ENCODE measurements at regions not wholly inside any gene's neighbourhood (a gene's known extent, or its start where the extent isn't known, plus 50 kb on each side); places are given as distances from the start of the nearest gene placed in this dataset.
"Not testable (repeated sequence)": the region's sequence is repeated elsewhere in the genome, so short reads cannot be mapped to it uniquely, and the experiment has no call there.

DNA sequence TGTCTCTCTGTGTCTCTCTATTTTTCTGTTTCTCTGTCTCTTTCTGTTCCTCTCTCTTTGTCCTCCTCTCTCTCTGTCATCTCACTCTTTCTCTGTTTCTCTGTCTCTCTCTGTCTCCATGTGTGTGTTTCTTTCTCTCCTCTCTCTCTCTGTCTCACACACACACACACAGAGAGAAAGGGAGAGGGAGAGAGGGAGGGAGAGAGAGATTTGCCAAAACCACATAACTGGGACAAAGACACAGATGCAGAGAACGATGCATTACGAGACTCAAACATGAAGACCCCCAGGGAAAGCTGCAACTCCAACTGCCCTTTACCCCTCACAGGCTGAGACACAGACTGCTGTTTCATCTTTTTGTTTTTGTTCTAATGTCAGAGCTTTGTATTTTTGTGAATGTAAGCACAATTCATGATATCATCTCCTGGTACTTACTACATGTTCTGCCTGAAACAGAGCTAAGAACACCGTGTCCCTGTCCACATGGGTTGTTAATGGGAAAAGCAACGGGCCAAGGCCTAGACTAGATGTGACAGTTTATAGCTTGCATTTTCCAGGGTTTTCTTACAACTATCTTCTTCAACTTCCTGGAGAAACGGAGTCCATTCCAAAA lies 177.1 kb upstream of the ARID1B start:
- DNase-seq = no peak

GRCh38 chr6:156599366-156599765 lies 177.8 kb upstream of the ARID1B start:
- peak; percentile 84 for DNase-seq

- DNase-seq = no peak
Measured at GRCh38 chr6:156598855-156599180, 178.4 kb upstream of the ARID1B start.

DNA sequence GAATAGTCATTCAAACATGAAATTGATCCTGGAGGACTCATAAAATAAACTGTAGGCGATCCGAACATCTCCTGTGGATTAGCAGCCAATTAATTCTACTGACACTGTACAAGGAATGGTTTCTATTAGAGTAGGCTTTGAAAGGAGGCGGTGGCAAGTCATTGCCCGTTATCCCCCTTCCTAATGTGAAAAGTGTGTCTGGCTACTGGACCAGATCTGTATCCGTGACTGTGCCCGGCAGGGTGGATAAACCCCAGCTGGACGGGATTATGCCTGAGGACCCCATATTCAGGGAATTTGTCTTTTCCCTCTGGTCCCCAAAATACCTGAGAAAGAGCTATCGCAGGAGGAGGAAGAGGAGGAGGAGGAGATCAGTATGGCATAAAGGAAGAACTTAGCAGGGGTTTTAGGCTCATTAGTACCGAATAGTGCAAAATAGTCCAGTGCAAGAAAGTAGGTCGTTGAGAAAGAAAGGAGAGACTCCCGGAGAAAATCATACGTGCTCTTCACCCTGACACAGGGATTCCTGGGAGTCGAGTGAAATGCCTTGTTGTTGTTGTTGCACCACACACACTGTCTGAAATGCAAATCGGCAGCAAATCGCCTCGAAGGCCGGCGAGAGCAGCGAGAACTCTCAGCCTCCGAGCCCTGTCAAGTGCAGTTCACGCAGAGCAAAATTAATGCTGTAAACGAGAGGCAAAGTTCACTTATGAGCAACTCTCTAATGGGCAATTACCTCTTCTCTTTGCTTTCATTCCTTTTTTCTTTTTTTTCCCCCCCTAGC lies 178.9 kb upstream of the ARID1B start:
- peak; percentile 46 for DNase-seq

DNA sequence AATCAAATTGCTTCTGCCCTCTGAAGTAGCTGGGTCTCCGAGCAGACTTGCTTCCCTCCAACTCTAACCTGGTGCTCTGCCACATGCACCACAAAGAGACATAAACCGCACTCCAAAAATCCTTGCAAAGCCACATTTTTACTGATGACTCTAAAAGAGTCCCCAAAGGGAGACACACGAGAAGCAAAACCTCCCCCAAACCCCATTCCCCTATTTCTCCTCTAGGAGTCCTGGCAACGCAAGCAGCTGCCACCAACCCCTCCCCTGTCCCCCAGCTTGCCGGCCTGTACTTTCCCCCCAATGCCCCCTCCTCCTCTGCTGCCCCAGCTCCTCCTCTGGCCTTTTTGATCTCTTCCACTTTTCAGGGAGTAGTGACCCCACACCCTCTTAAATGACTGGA lies 180.1 kb upstream of the ARID1B start:
- DNase-seq = no peak

- DNase-seq = no peak
Measured at GRCh38 chr6:156595476-156595875, 181.7 kb upstream of the ARID1B start.

DNA sequence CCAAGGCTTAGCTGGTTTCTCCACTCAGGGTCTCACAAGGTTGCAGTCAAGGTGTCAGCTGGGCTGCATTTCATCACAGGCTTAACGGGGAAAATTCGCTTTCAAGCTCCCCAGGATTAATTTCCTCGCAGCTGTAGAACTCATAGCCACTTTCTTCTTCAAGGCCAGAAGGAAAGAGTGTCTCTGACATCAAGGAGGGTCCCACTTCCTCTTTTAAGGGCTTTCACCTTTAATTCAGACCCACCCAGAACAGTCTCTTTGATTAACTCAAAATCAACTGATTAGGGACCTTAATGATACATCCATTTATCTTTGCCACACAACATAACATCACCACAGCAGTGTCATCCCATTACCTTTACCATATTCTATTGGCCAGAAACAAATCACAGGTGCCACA lies 183.3 kb upstream of the ARID1B start:
- no peak for DNase-seq

GRCh38 chr6:156593127-156593526 lies 184.1 kb upstream of the ARID1B start:
- no peak for DNase-seq

- no peak for DNase-seq
Measured at GRCh38 chr6:156590482-156590881, 186.7 kb upstream of the ARID1B start.

DNA sequence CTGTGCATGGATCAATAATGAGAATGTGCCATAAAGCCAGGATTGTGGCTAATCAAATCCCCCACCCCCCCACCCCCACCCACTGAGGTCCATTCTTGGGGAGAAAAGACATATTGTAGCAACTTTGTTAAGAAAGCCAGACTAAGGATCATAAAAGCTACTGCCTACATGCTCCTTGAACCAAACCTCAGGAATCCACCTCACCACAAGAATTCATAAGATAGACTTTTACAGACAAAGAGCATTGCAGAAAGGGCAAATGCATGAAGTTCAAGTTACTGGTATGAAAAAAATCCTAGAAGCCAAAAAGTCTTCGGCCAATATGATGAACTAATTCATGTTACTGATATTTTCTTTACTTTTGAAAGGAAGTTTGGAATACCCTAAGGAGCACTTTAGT lies 187.9 kb upstream of the ARID1B start:
- DNase-seq = no peak

DNA sequence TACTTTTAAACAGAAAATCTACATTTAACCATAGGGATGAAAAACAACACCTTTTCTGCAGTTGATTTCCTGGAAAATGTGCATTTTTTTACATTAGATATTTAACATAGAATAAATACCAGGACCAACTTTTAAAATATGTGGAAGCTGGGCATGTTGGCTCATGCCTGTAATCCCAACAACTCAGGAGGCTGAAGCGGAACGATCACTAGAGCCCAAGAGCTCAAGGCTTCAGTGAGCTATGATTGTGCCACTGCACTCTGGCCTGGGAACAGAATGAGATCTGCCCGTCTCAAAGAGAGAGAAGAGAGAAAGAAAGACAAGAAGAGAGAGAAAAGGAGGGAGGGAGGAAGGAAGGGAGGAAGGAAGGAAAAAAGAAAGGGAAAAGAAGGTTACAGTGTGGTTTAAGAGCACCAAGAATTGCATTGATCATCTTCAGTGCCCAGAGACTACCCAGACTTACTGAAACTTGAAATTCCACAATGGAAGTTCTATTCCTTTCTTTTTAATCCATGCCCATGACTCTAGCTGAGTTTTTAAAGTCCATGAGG lies 189.4 kb upstream of the ARID1B start:
- peak; percentile 11 for DNase-seq

DNA sequence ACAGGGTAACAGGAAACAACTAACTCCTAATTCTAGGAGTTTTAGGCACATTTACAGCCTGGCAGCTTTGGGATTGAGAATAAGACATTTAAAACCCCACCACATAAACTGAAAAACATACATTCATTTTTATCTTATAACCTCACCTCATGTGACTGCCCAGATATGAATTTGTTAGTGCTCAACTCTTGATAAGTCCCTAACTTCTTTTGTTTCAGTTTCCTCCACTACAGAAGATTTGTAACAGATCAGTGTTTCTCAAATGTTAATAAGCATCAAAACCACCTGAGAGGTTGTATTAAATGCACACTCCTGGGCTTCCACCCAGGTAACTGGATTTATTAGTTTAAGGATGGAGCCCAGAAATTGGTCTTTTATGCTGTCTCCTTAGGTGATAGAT lies 190.1 kb upstream of the ARID1B start:
- no peak for DNase-seq

DNA sequence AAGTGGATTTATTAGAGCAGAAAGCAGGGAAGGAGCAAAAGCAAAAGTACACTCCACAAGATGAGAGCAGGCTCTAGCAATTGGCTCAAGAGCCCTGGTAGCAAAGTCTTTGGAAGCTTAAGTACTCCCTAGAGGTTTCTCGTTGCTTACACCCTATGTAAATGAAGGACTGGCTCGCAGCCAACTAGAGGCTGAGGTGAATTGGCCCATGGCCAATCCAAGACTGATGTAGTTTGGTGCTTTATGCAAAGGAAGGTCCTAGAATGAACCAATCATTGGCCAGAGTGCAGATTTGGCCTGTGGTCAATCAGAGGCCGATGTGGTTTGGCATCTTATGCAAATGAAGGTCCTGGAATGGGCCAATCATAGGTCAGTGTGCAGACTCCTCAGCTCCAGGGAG lies 191.3 kb upstream of the ARID1B start:
- DNase-seq = peak; percentile 90

- not testable (repeated sequence) for DNase-seq
Measured at GRCh38 chr6:156584121-156584520, 193.1 kb upstream of the ARID1B start.

- no peak for DNase-seq
Measured at GRCh38 chr6:156583083-156583482, 194.1 kb upstream of the ARID1B start.

GRCh38 chr6:156582509-156582992 lies 194.6 kb upstream of the ARID1B start:
- DNase-seq = peak; percentile 94

GRCh38 chr6:156579564-156579963 lies 197.6 kb upstream of the ARID1B start:
- DNase-seq = no peak

DNA sequence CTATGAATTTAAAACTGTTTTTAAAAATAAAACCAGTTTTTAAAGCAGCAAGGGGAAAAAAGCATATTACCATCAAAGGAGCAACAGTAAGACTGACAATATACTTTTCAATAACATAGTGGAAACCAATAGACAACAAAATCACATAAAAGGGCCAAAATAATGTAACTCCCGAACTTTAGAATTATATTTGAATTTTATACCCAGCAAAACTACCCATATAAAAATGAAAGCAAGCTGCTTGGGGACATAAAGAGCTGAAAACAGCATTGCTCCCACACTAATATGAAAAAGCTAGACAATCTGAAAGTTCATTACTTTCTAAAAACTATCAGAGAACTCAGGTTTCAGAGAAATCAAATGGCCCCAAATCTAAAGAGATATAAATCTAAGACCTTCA lies 199.4 kb upstream of the ARID1B start:
- DNase-seq = no peak

GRCh38 chr6:156575361-156575760 lies 201.8 kb upstream of the ARID1B start:
- DNase-seq = no peak

GRCh38 chr6:156564807-156565149 lies 212.4 kb upstream of the ARID1B start:
- no peak for DNase-seq

DNA sequence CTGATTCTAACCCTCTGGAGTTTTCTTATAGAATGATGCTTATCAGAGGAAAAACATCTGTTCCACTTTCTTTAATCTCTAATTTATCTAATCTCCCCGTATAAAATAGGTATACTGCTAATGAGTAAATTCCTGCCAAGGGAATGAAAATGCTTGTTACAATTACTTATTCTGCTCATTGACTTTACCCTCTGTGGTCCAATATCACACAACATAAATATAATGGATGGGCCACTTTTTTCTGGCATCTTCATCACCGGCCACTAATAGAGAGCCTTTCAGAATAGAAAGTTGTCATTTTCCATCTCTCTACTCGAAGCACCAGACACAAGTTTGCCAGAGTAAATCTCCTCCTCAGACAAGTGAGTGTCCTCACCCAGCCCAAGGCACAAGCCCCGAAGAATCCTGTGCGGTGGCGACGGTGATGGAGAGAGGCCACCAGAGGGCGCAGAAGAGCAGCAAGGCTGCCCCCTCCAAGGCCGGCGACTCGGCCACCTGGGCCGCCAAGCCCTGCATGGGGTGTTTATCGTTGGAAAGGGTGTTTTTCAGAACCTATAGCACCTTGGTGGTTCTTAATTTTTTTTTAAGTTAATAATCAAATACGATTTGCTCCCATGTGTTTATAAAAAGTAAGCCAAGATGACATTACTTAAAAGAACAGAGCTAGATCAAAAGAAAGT lies 212.9 kb upstream of the ARID1B start:
- peak; percentile 66 for DNase-seq

GRCh38 chr6:156563714-156564113 lies 213.5 kb upstream of the ARID1B start:
- peak; percentile 98 for DNase-seq

- DNase-seq = no peak
Measured at GRCh38 chr6:156562636-156563035, 214.5 kb upstream of the ARID1B start.

DNA sequence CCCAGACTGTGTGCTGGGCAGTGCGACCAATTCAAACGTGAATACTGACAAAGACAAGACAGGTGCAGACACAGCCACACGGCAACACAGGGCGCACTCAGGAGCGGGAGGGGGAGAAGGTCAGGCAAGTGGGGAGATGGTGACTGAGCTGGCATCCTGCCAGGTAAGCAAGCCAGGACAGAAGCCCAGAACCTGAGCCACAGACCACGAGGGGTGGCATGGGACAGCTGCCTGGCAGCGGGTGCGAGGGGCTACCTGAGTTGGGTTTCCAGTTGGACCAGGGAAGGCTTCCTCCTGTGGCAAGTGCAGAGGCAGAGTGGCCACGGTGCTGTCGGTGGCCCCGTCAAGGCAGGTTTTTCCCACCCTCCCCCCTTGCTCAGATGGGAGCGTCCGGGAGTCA lies 215.2 kb upstream of the ARID1B start:
- DNase-seq = peak; percentile 69

Data from NCI-H345 (cell line).